ENCODE measurements at regions not wholly inside any gene's neighbourhood (a gene's known extent, or its start where the extent isn't known, plus 50 kb on each side); places are given as distances from the start of the nearest gene placed in this dataset.

GRCh38 chr1:101723415-101723814 lies 273.3 kb downstream of the OLFM3 start:
- no peaks in the 10 kb centered on the region for H3K9me2 ChIP-seq (ENCODE audit: low read depth, low read length)
- no peaks in the 10 kb centered on the region for H3K9me3 ChIP-seq (ENCODE audit: low read length)
- TF ChIP-seq, protein P1, sequence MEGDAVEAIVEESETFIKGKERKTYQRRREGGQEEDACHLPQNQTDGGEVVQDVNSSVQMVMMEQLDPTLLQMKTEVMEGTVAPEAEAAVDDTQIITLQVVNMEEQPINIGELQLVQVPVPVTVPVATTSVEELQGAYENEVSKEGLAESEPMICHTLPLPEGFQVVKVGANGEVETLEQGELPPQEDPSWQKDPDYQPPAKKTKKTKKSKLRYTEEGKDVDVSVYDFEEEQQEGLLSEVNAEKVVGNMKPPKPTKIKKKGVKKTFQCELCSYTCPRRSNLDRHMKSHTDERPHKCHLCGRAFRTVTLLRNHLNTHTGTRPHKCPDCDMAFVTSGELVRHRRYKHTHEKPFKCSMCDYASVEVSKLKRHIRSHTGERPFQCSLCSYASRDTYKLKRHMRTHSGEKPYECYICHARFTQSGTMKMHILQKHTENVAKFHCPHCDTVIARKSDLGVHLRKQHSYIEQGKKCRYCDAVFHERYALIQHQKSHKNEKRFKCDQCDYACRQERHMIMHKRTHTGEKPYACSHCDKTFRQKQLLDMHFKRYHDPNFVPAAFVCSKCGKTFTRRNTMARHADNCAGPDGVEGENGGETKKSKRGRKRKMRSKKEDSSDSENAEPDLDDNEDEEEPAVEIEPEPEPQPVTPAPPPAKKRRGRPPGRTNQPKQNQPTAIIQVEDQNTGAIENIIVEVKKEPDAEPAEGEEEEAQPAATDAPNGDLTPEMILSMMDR (IDR thresholded peaks at IDR 0.05; ENCODE audit: low read length) = no peak
- H3K4me1 ChIP-seq (ENCODE audit: insufficient read depth, low read length, severe bottlenecking) = no peaks in the 10 kb centered on the region
- no peak overlapping the region for H3K4me2 ChIP-seq (ENCODE audit: low read length)
- no peaks in the 10 kb centered on the region for H3F3A ChIP-seq (ENCODE audit: insufficient read depth, low read length)
- no peak overlapping the region for H2AFZ ChIP-seq (ENCODE audit: low read length)
- no peaks in the 10 kb centered on the region for H3K27me3 ChIP-seq (ENCODE audit: insufficient read depth, low read length)
- no peak overlapping the region for H3K4me3 ChIP-seq (ENCODE audit: low read depth, low read length, poor library complexity, severe bottlenecking)
- no peaks in the 10 kb centered on the region for H4K20me1 ChIP-seq (ENCODE audit: insufficient read depth, low read length)
- no peaks in the 10 kb centered on the region for H3K36me3 ChIP-seq (ENCODE audit: insufficient read depth, low read length)
- no peak overlapping the region for H3K9ac ChIP-seq (ENCODE audit: low read length)
- H3K27ac ChIP-seq (ENCODE audit: low read depth, low read length, poor library complexity, severe bottlenecking) = no peak overlapping the region
- H3K79me2 ChIP-seq (ENCODE audit: insufficient read depth, low read length) = no peaks in the 10 kb centered on the region

- Histone ChIP-seq H3F3A (ENCODE audit: insufficient read depth, low read length) (no peaks in the 10 kb centered on the region), H3K79me2 (ENCODE audit: insufficient read depth, low read length) (no peaks in the 10 kb centered on the region), H3K4me1 (ENCODE audit: insufficient read depth, low read length, severe bottlenecking) (no peaks in the 10 kb centered on the region), H3K27ac (ENCODE audit: low read depth, low read length, poor library complexity, severe bottlenecking) (peak overlapping the region; percentile 33), H3K36me3 (ENCODE audit: insufficient read depth, low read length) (no peaks in the 10 kb centered on the region), H3K27me3 (ENCODE audit: insufficient read depth, low read length) (no peaks in the 10 kb centered on the region), H3K4me2 (ENCODE audit: low read length) (no peak overlapping the region), H4K20me1 (ENCODE audit: insufficient read depth, low read length) (no peaks in the 10 kb centered on the region), H3K4me3 (ENCODE audit: low read depth, low read length, poor library complexity, severe bottlenecking) (no peak overlapping the region), H3K9me3 (ENCODE audit: low read length) (no peaks in the 10 kb centered on the region), H2AFZ (ENCODE audit: low read length) (no peak overlapping the region), H3K9ac (ENCODE audit: low read length) (no peak overlapping the region), H3K9me2 (ENCODE audit: low read depth, low read length) (no peaks in the 10 kb centered on the region)
- TF ChIP-seq, protein P1 (IDR thresholded peaks at IDR 0.05; ENCODE audit: low read length) = no peak
- TF ChIP-seq EZH2 (IDR thresholded peaks at IDR 0.05; ENCODE audit: borderline replicate concordance, low read length) = no peak
Observed at GRCh38 chr1:101728029-101728428, 268.7 kb downstream of the OLFM3 start.

GRCh38 chr1:101730559-101730958 lies 266.2 kb downstream of the OLFM3 start:
- H3K4me3 ChIP-seq (ENCODE audit: low read depth, low read length, poor library complexity, severe bottlenecking) = no peak overlapping the region
- H3F3A ChIP-seq (ENCODE audit: insufficient read depth, low read length) = no peaks in the 10 kb centered on the region
- H2AFZ ChIP-seq (ENCODE audit: low read length) = no peak overlapping the region
- H3K4me2 ChIP-seq (ENCODE audit: low read length) = no peak overlapping the region
- no peaks in the 10 kb centered on the region for H3K79me2 ChIP-seq (ENCODE audit: insufficient read depth, low read length)
- no peaks in the 10 kb centered on the region for H3K27me3 ChIP-seq (ENCODE audit: insufficient read depth, low read length)
- TF ChIP-seq, protein P1 (IDR thresholded peaks at IDR 0.05; ENCODE audit: low read length) = no peak
- no peak for TF ChIP-seq EZH2 (IDR thresholded peaks at IDR 0.05; ENCODE audit: borderline replicate concordance, low read length)
- H3K36me3 ChIP-seq (ENCODE audit: insufficient read depth, low read length) = no peaks in the 10 kb centered on the region
- H3K9me2 ChIP-seq (ENCODE audit: low read depth, low read length) = no peaks in the 10 kb centered on the region
- no peaks in the 10 kb centered on the region for H3K9me3 ChIP-seq (ENCODE audit: low read length)
- no peaks in the 10 kb centered on the region for H4K20me1 ChIP-seq (ENCODE audit: insufficient read depth, low read length)
- H3K9ac ChIP-seq (ENCODE audit: low read length) = no peak overlapping the region
- no peak overlapping the region for H3K27ac ChIP-seq (ENCODE audit: low read depth, low read length, poor library complexity, severe bottlenecking)
- no peaks in the 10 kb centered on the region for H3K4me1 ChIP-seq (ENCODE audit: insufficient read depth, low read length, severe bottlenecking)
